ENCODE measurements at regions not wholly inside any gene's neighbourhood (a gene's known extent, or its start where the extent isn't known, plus 50 kb on each side); places are given as distances from the start of the nearest gene placed in this dataset.
"Not testable (repeated sequence)": the region's sequence is repeated elsewhere in the genome, so short reads cannot be mapped to it uniquely, and the experiment has no call there.

- H3K27me3 ChIP-seq (ENCODE audit: control insufficient read depth in 1 of 2, insufficient read depth in 2 of 2, low read length in 2 of 2), result no peaks in the 10 kb centered on the region
- H3K4me3 ChIP-seq (ENCODE audit: low read depth in 1 of 2, low read length in 2 of 2), result no peak overlapping the region
- no peaks in the 10 kb centered on the region for H3K9me3 ChIP-seq (ENCODE audit: control insufficient read depth in 1 of 2, low read length in 2 of 2)
- no peak overlapping the region for H3K9ac ChIP-seq (ENCODE audit: low read depth in 1 of 2, low read length in 2 of 2)
- no peaks in the 10 kb centered on the region for H3K36me3 ChIP-seq (ENCODE audit: control insufficient read depth in 1 of 2, insufficient read depth in 2 of 2, low read length in 2 of 2)
- H3K27ac ChIP-seq (ENCODE audit: low read depth, low read length), result no peak overlapping the region
- H3K4me1 ChIP-seq (ENCODE audit: control insufficient read depth in 1 of 2, insufficient read depth in 2 of 2, low read length in 2 of 2), result no peaks in the 10 kb centered on the region
Observed at GRCh38 chr22:48757985-48758561, 1069.6 kb downstream of the BRD1 start.

- Histone ChIP-seq H3K9ac (ENCODE audit: low read depth in 1 of 2, low read length in 2 of 2) (no peak overlapping the region), H3K4me1 (ENCODE audit: control insufficient read depth in 1 of 2, insufficient read depth in 2 of 2, low read length in 2 of 2) (no peaks in the 10 kb centered on the region), H3K9me3 (ENCODE audit: control insufficient read depth in 1 of 2, low read length in 2 of 2) (no peaks in the 10 kb centered on the region), H3K27me3 (ENCODE audit: control insufficient read depth in 1 of 2, insufficient read depth in 2 of 2, low read length in 2 of 2) (no peaks in the 10 kb centered on the region), H3K36me3 (ENCODE audit: control insufficient read depth in 1 of 2, insufficient read depth in 2 of 2, low read length in 2 of 2) (no peaks in the 10 kb centered on the region), H3K4me3 (ENCODE audit: low read depth in 1 of 2, low read length in 2 of 2) (no peak overlapping the region), H3K27ac (ENCODE audit: low read depth, low read length) (no peak overlapping the region)
Observed at GRCh38 chr22:48757581-48757980, 1070.1 kb downstream of the BRD1 start.

- not testable (repeated sequence) for H3K9ac ChIP-seq (ENCODE audit: low read depth in 1 of 2, low read length in 2 of 2); H3K36me3 ChIP-seq (ENCODE audit: control insufficient read depth in 1 of 2, insufficient read depth in 2 of 2, low read length in 2 of 2); H3K4me1 ChIP-seq (ENCODE audit: control insufficient read depth in 1 of 2, insufficient read depth in 2 of 2, low read length in 2 of 2); H3K27me3 ChIP-seq (ENCODE audit: control insufficient read depth in 1 of 2, insufficient read depth in 2 of 2, low read length in 2 of 2); H3K4me3 ChIP-seq (ENCODE audit: low read depth in 1 of 2, low read length in 2 of 2); H3K27ac ChIP-seq (ENCODE audit: low read depth, low read length); H3K9me3 ChIP-seq (ENCODE audit: control insufficient read depth in 1 of 2, low read length in 2 of 2)
Observed at GRCh38 chr22:48757135-48757534, 1070.5 kb downstream of the BRD1 start.

GRCh38 chr22:48756146-48757111 is 1071.2 kb downstream of the BRD1 start:
- Histone ChIP-seq H3K27me3 (ENCODE audit: control insufficient read depth in 1 of 2, insufficient read depth in 2 of 2, low read length in 2 of 2) (no peaks in the 10 kb centered on the region), H3K4me3 (ENCODE audit: low read depth in 1 of 2, low read length in 2 of 2) (no peak overlapping the region)

GRCh38 chr22:48755059-48755949 is 1072.4 kb downstream of the BRD1 start:
- H3K9ac ChIP-seq (ENCODE audit: low read depth in 1 of 2, low read length in 2 of 2), result no peak overlapping the region
- H3K36me3 ChIP-seq (ENCODE audit: control insufficient read depth in 1 of 2, insufficient read depth in 2 of 2, low read length in 2 of 2), result no peaks in the 10 kb centered on the region
- H3K9me3 ChIP-seq (ENCODE audit: control insufficient read depth in 1 of 2, low read length in 2 of 2), result no peaks in the 10 kb centered on the region
- H3K27me3 ChIP-seq (ENCODE audit: control insufficient read depth in 1 of 2, insufficient read depth in 2 of 2, low read length in 2 of 2), result no peaks in the 10 kb centered on the region
- H3K27ac ChIP-seq (ENCODE audit: low read depth, low read length), result no peak overlapping the region
- no peaks in the 10 kb centered on the region for H3K4me1 ChIP-seq (ENCODE audit: control insufficient read depth in 1 of 2, insufficient read depth in 2 of 2, low read length in 2 of 2)
- no peak overlapping the region for H3K4me3 ChIP-seq (ENCODE audit: low read depth in 1 of 2, low read length in 2 of 2)

More at GRCh38 chr22:48756146-48757111, 1071.2 kb downstream of the BRD1 start:
- Histone ChIP-seq H3K36me3 (ENCODE audit: control insufficient read depth in 1 of 2, insufficient read depth in 2 of 2, low read length in 2 of 2) (no peaks in the 10 kb centered on the region), H3K27ac (ENCODE audit: low read depth, low read length) (no peak overlapping the region), H3K9me3 (ENCODE audit: control insufficient read depth in 1 of 2, low read length in 2 of 2) (no peaks in the 10 kb centered on the region), H3K4me1 (ENCODE audit: control insufficient read depth in 1 of 2, insufficient read depth in 2 of 2, low read length in 2 of 2) (no peaks in the 10 kb centered on the region), H3K9ac (ENCODE audit: low read depth in 1 of 2, low read length in 2 of 2) (no peak overlapping the region)

GRCh38 chr22:48754611-48755058 is 1073.0 kb downstream of the BRD1 start:
- Histone ChIP-seq H3K4me1 (ENCODE audit: control insufficient read depth in 1 of 2, insufficient read depth in 2 of 2, low read length in 2 of 2) (no peaks in the 10 kb centered on the region), H3K36me3 (ENCODE audit: control insufficient read depth in 1 of 2, insufficient read depth in 2 of 2, low read length in 2 of 2) (no peaks in the 10 kb centered on the region), H3K4me3 (ENCODE audit: low read depth in 1 of 2, low read length in 2 of 2) (no peak overlapping the region), H3K9me3 (ENCODE audit: control insufficient read depth in 1 of 2, low read length in 2 of 2) (no peaks in the 10 kb centered on the region), H3K27ac (ENCODE audit: low read depth, low read length) (no peak overlapping the region), H3K27me3 (ENCODE audit: control insufficient read depth in 1 of 2, insufficient read depth in 2 of 2, low read length in 2 of 2) (no peaks in the 10 kb centered on the region), H3K9ac (ENCODE audit: low read depth in 1 of 2, low read length in 2 of 2) (no peak overlapping the region)

GRCh38 chr22:48753752-48754517 is 1073.7 kb downstream of the BRD1 start:
- Histone ChIP-seq H3K27ac (ENCODE audit: low read depth, low read length) (no peak overlapping the region), H3K9me3 (ENCODE audit: control insufficient read depth in 1 of 2, low read length in 2 of 2) (no peaks in the 10 kb centered on the region), H3K4me3 (ENCODE audit: low read depth in 1 of 2, low read length in 2 of 2) (no peak overlapping the region), H3K9ac (ENCODE audit: low read depth in 1 of 2, low read length in 2 of 2) (no peak overlapping the region), H3K27me3 (ENCODE audit: control insufficient read depth in 1 of 2, insufficient read depth in 2 of 2, low read length in 2 of 2) (no peaks in the 10 kb centered on the region), H3K36me3 (ENCODE audit: control insufficient read depth in 1 of 2, insufficient read depth in 2 of 2, low read length in 2 of 2) (no peaks in the 10 kb centered on the region), H3K4me1 (ENCODE audit: control insufficient read depth in 1 of 2, insufficient read depth in 2 of 2, low read length in 2 of 2) (no peaks in the 10 kb centered on the region)

- Histone ChIP-seq H3K4me3 (ENCODE audit: low read depth in 1 of 2, low read length in 2 of 2) (no peak overlapping the region), H3K27ac (ENCODE audit: low read depth, low read length) (no peak overlapping the region), H3K4me1 (ENCODE audit: control insufficient read depth in 1 of 2, insufficient read depth in 2 of 2, low read length in 2 of 2) (no peaks in the 10 kb centered on the region), H3K9ac (ENCODE audit: low read depth in 1 of 2, low read length in 2 of 2) (no peak overlapping the region), H3K9me3 (ENCODE audit: control insufficient read depth in 1 of 2, low read length in 2 of 2) (no peaks in the 10 kb centered on the region), H3K36me3 (ENCODE audit: control insufficient read depth in 1 of 2, insufficient read depth in 2 of 2, low read length in 2 of 2) (no peaks in the 10 kb centered on the region), H3K27me3 (ENCODE audit: control insufficient read depth in 1 of 2, insufficient read depth in 2 of 2, low read length in 2 of 2) (no peaks in the 10 kb centered on the region)
Observed at GRCh38 chr22:48753381-48753730, 1074.3 kb downstream of the BRD1 start.

GRCh38 chr22:48752451-48753380 is 1075.0 kb downstream of the BRD1 start:
- Histone ChIP-seq H3K4me1 (ENCODE audit: control insufficient read depth in 1 of 2, insufficient read depth in 2 of 2, low read length in 2 of 2) (no peaks in the 10 kb centered on the region), H3K27ac (ENCODE audit: low read depth, low read length) (no peak overlapping the region), H3K36me3 (ENCODE audit: control insufficient read depth in 1 of 2, insufficient read depth in 2 of 2, low read length in 2 of 2) (no peaks in the 10 kb centered on the region), H3K27me3 (ENCODE audit: control insufficient read depth in 1 of 2, insufficient read depth in 2 of 2, low read length in 2 of 2) (no peaks in the 10 kb centered on the region), H3K9ac (ENCODE audit: low read depth in 1 of 2, low read length in 2 of 2) (no peak overlapping the region), H3K9me3 (ENCODE audit: control insufficient read depth in 1 of 2, low read length in 2 of 2) (no peaks in the 10 kb centered on the region), H3K4me3 (ENCODE audit: low read depth in 1 of 2, low read length in 2 of 2) (no peak overlapping the region)

Measured in duodenal mucosa (tissue), 2 donors.